ENCODE measurements at regions not wholly inside any gene's neighbourhood (a gene's known extent, or its start where the extent isn't known, plus 50 kb on each side); places are given as distances from the start of the nearest gene placed in this dataset.
A peak's percentile ranks its signal among the peaks of the same experiment; 100 is the strongest.

DNA sequence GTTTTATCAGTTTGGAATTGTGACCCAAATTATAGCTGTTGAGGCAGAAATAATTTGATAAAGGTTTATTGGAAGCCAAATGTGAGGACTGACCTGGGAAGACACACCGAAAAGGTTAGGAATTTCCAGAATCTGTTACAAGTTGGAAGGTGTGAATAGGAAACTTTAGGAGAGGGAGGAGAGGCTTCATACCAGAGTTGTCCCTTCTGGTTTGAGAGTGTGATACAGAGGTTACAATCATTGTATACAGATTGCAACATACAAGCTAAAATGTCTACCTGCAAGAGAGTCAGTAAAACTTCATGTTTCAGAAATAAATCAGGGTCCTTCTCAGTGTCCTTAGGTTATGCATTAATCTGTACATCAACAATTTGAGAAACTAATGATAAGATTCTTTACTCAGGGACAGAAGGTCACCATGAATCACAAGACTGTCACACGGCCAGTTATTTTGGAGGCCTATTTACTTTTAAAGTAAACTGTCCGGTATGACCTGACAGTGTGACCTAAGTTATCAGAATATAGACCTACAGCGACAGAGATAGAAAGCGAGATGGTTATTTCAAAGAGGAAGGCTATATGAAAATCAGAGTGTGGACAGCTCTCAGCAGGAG is 204.9 kb upstream of the CTNND2 start:
- Histone ChIP-seq H2AFZ (replicated peaks) (peak overlapping the region; percentile 43), H3K27ac (no peak overlapping the region), H3K4me1 (no peaks in the 10 kb centered on the region), H3K9ac (no peak overlapping the region), H4K20me1 (ENCODE audit: low read depth) (no peaks in the 10 kb centered on the region), H3K27me3 (no peaks in the 10 kb centered on the region), H3K36me3 (no peaks in the 10 kb centered on the region), H3K9me3 (ENCODE audit: low read depth) (no peaks in the 10 kb centered on the region), H3F3A (ENCODE audit: low read depth) (no peaks in the 10 kb centered on the region), H3K4me3 (no peak overlapping the region), H3K79me2 (ENCODE audit: low read depth) (no peaks in the 10 kb centered on the region), H3K4me2 (no peak overlapping the region)
- Mint-ChIP-seq H3K9me3 (no peaks in the 10 kb centered on the region), H3K36me3 (no peaks in the 10 kb centered on the region), H3K27ac (no peak overlapping the region), H3K4me1 (no peaks in the 10 kb centered on the region), H3K4me3 (no peak overlapping the region), H3K27me3 (ENCODE audit: insufficient read depth, low read depth) (no peaks in the 10 kb centered on the region)
- TF ChIP-seq EZH2 (IDR thresholded peaks at IDR 0.05): no peak
- TF ChIP-seq, protein P1, sequence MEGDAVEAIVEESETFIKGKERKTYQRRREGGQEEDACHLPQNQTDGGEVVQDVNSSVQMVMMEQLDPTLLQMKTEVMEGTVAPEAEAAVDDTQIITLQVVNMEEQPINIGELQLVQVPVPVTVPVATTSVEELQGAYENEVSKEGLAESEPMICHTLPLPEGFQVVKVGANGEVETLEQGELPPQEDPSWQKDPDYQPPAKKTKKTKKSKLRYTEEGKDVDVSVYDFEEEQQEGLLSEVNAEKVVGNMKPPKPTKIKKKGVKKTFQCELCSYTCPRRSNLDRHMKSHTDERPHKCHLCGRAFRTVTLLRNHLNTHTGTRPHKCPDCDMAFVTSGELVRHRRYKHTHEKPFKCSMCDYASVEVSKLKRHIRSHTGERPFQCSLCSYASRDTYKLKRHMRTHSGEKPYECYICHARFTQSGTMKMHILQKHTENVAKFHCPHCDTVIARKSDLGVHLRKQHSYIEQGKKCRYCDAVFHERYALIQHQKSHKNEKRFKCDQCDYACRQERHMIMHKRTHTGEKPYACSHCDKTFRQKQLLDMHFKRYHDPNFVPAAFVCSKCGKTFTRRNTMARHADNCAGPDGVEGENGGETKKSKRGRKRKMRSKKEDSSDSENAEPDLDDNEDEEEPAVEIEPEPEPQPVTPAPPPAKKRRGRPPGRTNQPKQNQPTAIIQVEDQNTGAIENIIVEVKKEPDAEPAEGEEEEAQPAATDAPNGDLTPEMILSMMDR (IDR thresholded peaks at IDR 0.05): no peak
- no peak for TF ChIP-seq EZH2phosphoT487 (IDR thresholded peaks at IDR 0.05)
- DNase-seq (ENCODE audit: low spot score): no peak

DNA sequence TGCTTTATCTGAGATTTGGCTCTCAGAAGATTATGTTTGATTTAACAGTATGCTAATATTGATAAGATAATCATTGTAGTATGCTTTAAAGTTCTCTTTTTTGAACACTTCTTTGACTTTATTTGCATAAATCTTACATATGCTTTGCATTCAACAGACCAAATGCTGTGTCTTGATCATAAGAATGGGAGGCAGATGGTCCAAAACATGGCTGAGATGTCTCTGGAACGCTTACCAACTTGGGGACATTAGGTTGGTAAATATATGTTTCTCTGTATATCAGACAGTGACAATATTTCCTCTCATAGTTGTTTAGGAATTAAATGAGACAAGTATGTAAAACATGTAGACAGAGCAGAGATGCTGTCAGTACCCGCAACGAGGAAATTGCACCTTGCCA is 197.9 kb upstream of the CTNND2 start:
- no peak for TF ChIP-seq EZH2phosphoT487 (IDR thresholded peaks at IDR 0.05)
- TF ChIP-seq, protein P1 (IDR thresholded peaks at IDR 0.05): no peak
- TF ChIP-seq EZH2 (IDR thresholded peaks at IDR 0.05): no peak
- H3F3A ChIP-seq (ENCODE audit: low read depth): no peaks in the 10 kb centered on the region
- Mint-ChIP-seq H3K27me3 (ENCODE audit: insufficient read depth, low read depth) (no peaks in the 10 kb centered on the region), H3K27ac (no peak overlapping the region), H3K4me3 (no peak overlapping the region), H3K36me3 (no peaks in the 10 kb centered on the region), H3K9me3 (no peaks in the 10 kb centered on the region), H3K4me1 (no peaks in the 10 kb centered on the region)
- no peaks in the 10 kb centered on the region for H3K79me2 ChIP-seq (ENCODE audit: low read depth)
- no peak overlapping the region for H3K4me3 ChIP-seq
- H3K9me3 ChIP-seq (ENCODE audit: low read depth): no peaks in the 10 kb centered on the region
- H3K36me3 ChIP-seq: no peaks in the 10 kb centered on the region
- no peaks in the 10 kb centered on the region for H4K20me1 ChIP-seq (ENCODE audit: low read depth)
- DNase-seq (ENCODE audit: low spot score): no peak
- no peak overlapping the region for H3K27ac ChIP-seq
- no peak overlapping the region for H3K4me2 ChIP-seq
- H3K9ac ChIP-seq: no peak overlapping the region
- no peaks in the 10 kb centered on the region for H3K4me1 ChIP-seq
- no peaks in the 10 kb centered on the region for H3K27me3 ChIP-seq
- H2AFZ ChIP-seq (replicated peaks): no peak overlapping the region

DNA sequence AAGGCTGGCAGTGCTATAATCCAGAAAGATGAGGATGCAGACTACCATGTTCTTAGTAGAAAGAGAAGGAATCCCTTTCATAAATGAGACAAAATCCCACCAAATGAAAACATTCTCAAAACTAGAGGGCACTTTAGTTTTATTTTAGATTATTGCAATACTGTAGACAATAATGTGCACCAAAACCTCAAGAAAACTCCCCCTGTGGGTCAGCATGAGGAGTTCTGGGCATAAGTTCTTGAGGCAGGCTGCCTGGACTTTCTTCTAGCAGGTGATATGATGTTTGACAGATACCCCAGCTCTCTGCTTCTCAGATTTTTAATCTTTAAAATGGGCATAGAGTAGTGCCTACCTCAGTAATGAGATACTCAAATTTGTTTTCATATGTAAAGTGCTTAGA is 196.3 kb upstream of the CTNND2 start:
- Histone ChIP-seq H3K27ac (no peak overlapping the region), H4K20me1 (ENCODE audit: low read depth) (no peaks in the 10 kb centered on the region), H3K36me3 (no peaks in the 10 kb centered on the region), H3K4me3 (no peak overlapping the region), H3K9me3 (ENCODE audit: low read depth) (no peaks in the 10 kb centered on the region), H3F3A (ENCODE audit: low read depth) (no peaks in the 10 kb centered on the region), H3K79me2 (ENCODE audit: low read depth) (no peaks in the 10 kb centered on the region), H2AFZ (replicated peaks) (no peak overlapping the region), H3K4me1 (no peaks in the 10 kb centered on the region), H3K4me2 (no peak overlapping the region), H3K9ac (no peak overlapping the region), H3K27me3 (no peaks in the 10 kb centered on the region)
- Mint-ChIP-seq H3K4me3 (no peak overlapping the region), H3K27ac (no peak overlapping the region), H3K4me1 (no peaks in the 10 kb centered on the region), H3K9me3 (no peaks in the 10 kb centered on the region), H3K27me3 (ENCODE audit: insufficient read depth, low read depth) (no peaks in the 10 kb centered on the region), H3K36me3 (no peaks in the 10 kb centered on the region)
- DNase-seq (ENCODE audit: low spot score): no peak
- TF ChIP-seq, protein P1 (IDR thresholded peaks at IDR 0.05): peak; percentile 28
- TF ChIP-seq EZH2 (IDR thresholded peaks at IDR 0.05): no peak
